ENCODE measurements at regions not wholly inside any gene's neighbourhood (a gene's known extent, or its start where the extent isn't known, plus 50 kb on each side); places are given as distances from the start of the nearest gene placed in this dataset.

GRCh38 chrX:49760290-49760890, 64.6 kb upstream of the PAGE1 start:
- Histone ChIP-seq H3K27ac (ENCODE audit: low read depth in 1 of 2, low read length in 1 of 2) (no peak overlapping the region), H3K36me3 (ENCODE audit: control insufficient read depth in 4 of 4, insufficient read depth in 4 of 4, low read length in 4 of 4) (no peaks in the 10 kb centered on the region), H3K9me3 (ENCODE audit: control insufficient read depth in 4 of 4, insufficient read depth in 3 of 4, low read length in 3 of 4) (no peaks in the 10 kb centered on the region), H3K4me1 (ENCODE audit: control insufficient read depth in 5 of 5, insufficient read depth in 5 of 5, low read length in 5 of 5) (peaks cover 0 to 8% (median 0%) of the 10 kb centered on the region in 5 donors), H3K4me3 (no peak overlapping the region), H3K27me3 (ENCODE audit: control insufficient read depth in 3 of 3, insufficient read depth in 3 of 3, low read length in 2 of 3) (peaks cover 0 to 2% (median 0%) of the 10 kb centered on the region in 3 donors), H3K9ac (ENCODE audit: insufficient read depth in 1 of 2, low read length in 2 of 2) (no peak overlapping the region)
- TF ChIP-seq, protein P1, sequence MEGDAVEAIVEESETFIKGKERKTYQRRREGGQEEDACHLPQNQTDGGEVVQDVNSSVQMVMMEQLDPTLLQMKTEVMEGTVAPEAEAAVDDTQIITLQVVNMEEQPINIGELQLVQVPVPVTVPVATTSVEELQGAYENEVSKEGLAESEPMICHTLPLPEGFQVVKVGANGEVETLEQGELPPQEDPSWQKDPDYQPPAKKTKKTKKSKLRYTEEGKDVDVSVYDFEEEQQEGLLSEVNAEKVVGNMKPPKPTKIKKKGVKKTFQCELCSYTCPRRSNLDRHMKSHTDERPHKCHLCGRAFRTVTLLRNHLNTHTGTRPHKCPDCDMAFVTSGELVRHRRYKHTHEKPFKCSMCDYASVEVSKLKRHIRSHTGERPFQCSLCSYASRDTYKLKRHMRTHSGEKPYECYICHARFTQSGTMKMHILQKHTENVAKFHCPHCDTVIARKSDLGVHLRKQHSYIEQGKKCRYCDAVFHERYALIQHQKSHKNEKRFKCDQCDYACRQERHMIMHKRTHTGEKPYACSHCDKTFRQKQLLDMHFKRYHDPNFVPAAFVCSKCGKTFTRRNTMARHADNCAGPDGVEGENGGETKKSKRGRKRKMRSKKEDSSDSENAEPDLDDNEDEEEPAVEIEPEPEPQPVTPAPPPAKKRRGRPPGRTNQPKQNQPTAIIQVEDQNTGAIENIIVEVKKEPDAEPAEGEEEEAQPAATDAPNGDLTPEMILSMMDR (IDR thresholded peaks at IDR 0.05; ENCODE audit: control extremely low read depth, extremely low read depth) = no peak
- ATAC-seq (ENCODE audit: insufficient read depth, low FRiP score) (no peak), DNase-seq (peak in 2 of 3 donors; percentile 34 to 57)
- WGBS, 2 donors = 66 to 83% methylated on average over 6 of the region's 6 CpGs

- Histone ChIP-seq H3K9ac (ENCODE audit: insufficient read depth in 1 of 2, low read length in 2 of 2) (no peak overlapping the region), H3K36me3 (ENCODE audit: control insufficient read depth in 4 of 4, insufficient read depth in 4 of 4, low read length in 4 of 4) (no peaks in the 10 kb centered on the region), H3K27ac (ENCODE audit: low read depth in 1 of 2, low read length in 1 of 2) (no peak overlapping the region), H3K27me3 (ENCODE audit: control insufficient read depth in 3 of 3, insufficient read depth in 3 of 3, low read length in 2 of 3) (peaks cover 0 to 17% (median 0%) of the 10 kb centered on the region in 3 donors), H3K4me1 (ENCODE audit: control insufficient read depth in 5 of 5, insufficient read depth in 5 of 5, low read length in 5 of 5) (peaks cover 0 to 4% (median 0%) of the 10 kb centered on the region in 5 donors), H3K9me3 (ENCODE audit: control insufficient read depth in 4 of 4, insufficient read depth in 3 of 4, low read length in 3 of 4) (no peaks in the 10 kb centered on the region), H3K4me3 (no peak overlapping the region)
- no peak for ATAC-seq (ENCODE audit: insufficient read depth, low FRiP score)
- no peak for DNase-seq
- WGBS, 2 donors = 18 to 29% methylated on average over 2 of the region's 2 CpGs
- TF ChIP-seq, protein P1 (IDR thresholded peaks at IDR 0.05; ENCODE audit: control extremely low read depth, extremely low read depth) = no peak
Observed at GRCh38 chrX:49756692-49757091, 60.9 kb upstream of the PAGE1 start.

DNA sequence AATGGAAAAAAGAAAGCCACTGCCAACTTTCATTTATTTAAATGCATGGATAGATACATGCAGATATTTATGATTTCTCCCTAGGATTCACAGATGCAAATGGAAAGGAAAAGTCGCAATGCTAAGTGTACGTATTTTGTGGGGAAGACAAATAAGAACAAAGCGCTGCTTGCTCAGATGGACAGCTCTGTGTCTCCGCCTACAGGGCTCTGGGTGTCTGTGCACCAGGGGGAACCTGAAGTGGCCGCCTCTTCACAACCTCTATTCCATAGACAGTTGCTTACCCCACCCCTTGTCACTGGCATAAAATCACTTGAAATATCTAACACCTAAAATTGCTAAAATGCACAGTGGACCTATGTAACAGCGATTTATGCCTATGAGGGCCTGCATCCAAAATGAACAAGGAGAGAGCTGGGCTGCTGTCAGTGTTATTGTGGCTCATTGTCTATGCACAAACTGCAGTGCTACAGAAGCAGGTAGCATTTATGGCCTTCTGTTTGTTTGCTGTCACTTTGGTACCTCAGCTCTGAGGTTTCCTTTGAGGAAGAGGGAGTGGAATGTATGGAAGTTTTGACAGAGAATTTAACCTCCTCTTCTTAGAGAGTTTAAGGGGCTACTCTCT, 58.6 kb upstream of the PAGE1 start:
- ATAC-seq (ENCODE audit: insufficient read depth, low FRiP score) = no peak
- DNase-seq = peak; percentile 42 to 58 (median 44)
- H3K9me3 ChIP-seq (ENCODE audit: control insufficient read depth in 4 of 4, insufficient read depth in 3 of 4, low read length in 3 of 4) = no peaks in the 10 kb centered on the region
- no peaks in the 10 kb centered on the region for H3K4me1 ChIP-seq (ENCODE audit: control insufficient read depth in 5 of 5, insufficient read depth in 5 of 5, low read length in 5 of 5)
- TF ChIP-seq, protein P1 (IDR thresholded peaks at IDR 0.05; ENCODE audit: control extremely low read depth, extremely low read depth) = peak; percentile 50
- H3K27ac ChIP-seq (ENCODE audit: low read depth in 1 of 2, low read length in 1 of 2) = no peak overlapping the region
- no peak overlapping the region for H3K4me3 ChIP-seq
- no peak overlapping the region for H3K9ac ChIP-seq (ENCODE audit: insufficient read depth in 1 of 2, low read length in 2 of 2)
- peaks cover 0 to 19% (median 0%) of the 10 kb centered on the region in 3 donors for H3K27me3 ChIP-seq (ENCODE audit: control insufficient read depth in 3 of 3, insufficient read depth in 3 of 3, low read length in 2 of 3)
- no peaks in the 10 kb centered on the region for H3K36me3 ChIP-seq (ENCODE audit: control insufficient read depth in 4 of 4, insufficient read depth in 4 of 4, low read length in 4 of 4)
- 7 to 17% methylated on average over 6 of the region's 6 CpGs for WGBS, 2 donors

Data from lung (tissue), 11 donors.